ENCODE measurements at regions not wholly inside any gene's neighbourhood (a gene's known extent, or its start where the extent isn't known, plus 50 kb on each side); places are given as distances from the start of the nearest gene placed in this dataset.
A peak's percentile ranks its signal among the peaks of the same experiment; 100 is the strongest.

- DNase-seq: no peak
These were observed 1688.0 kb downstream of the STIM2 start for GRCh38 chr4:28548594-28548993.

DNA sequence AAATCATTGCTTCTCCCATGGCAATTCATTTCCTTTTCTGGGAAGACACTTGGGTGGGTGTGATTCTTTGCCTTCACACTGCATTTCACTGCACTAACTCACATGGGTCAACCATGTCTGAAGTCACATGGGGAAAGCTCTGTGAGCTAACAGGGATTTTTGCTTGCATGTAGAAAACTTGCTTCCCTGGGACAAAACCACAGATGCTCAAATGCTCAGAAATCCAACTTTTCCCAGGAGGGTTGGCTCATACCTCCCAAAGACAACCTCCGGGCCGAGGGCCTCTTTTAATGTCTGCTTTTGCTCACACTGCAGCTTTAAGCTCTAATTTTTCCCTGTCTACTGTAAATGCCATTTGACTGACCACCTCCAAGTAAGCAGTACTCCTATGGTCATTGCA is 1695.2 kb downstream of the STIM2 start:
- DNase-seq: no peak

DNA sequence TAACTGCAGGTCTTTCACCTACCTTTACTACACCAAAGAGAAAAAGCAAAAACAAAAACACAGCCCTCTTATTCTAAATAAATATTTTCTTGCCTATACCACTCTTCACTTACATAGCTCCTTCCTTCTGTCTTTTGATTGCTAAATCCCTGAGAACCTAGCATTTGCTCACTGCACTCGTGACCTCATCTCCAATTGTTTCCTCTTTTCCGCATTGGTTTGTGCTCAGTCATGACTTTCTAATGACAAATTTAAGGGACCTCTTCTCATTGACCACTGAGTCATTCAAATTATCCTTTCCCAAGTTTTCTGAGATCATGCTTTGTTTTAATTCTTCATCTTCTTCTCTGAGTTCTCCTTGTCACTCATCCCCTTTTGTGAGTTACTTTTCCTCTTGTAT is 1697.1 kb downstream of the STIM2 start:
- no peak for DNase-seq

DNA sequence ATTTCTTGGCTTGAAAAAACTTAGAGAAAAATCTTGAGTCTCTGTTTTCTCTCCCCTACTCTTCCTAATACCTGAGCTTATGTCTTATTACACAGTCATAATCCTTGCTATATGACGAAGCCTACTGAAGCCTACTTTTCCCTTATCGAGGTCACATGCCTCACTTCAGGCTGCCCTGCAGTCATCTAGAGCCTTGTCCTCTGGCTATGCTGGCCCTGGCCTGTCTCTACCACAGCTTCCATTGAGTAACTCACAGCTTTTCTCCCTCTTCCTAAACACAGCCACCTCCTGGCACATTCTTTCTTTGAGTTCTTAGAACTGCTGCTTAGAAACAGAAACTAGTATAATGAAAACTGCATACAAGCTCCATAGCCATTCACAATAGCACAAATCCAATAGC is 1698.3 kb downstream of the STIM2 start:
- DNase-seq: no peak

DNA sequence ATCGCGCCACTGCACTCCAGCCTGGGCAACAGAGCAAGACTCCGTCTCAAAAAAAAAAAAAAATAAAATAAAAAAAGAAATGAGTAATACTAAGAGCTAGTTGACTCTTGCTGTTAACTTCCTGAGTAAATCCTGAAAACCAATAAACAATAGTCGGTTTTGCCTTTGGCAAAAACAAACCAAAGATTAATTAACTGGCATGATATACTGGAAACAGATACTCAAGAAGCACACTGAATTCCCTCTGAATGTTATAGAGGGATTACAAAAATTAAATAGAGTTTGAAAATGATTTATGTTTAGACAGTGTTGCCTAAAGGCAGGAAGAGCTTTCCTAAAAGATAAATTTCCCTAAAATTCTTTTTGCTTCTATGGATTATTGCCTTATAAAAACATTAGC is 1702.3 kb downstream of the STIM2 start:
- DNase-seq: no peak

GRCh38 chr4:28565396-28565795 is 1704.8 kb downstream of the STIM2 start:
- no peak for DNase-seq

GRCh38 chr4:28600958-28601357 is 1740.3 kb downstream of the STIM2 start:
- no peak for DNase-seq

DNA sequence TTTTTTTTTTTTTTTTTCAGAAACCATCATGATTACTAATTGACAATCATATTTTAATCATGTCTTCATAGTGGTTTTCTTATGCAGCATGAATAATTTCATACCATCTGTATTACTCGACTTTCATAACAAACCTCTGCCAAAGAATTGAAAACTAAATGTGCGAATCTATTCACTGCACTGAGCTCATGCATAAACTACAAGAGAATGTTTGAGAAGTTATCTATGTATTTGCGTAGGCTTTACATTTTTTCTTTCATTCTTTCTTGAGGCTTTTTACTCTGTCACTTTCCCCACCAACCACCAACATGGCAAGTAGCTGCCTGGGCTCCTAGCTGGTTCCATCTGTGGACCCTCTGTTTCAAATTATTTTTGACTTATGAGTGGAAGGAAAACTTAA is 1761.0 kb downstream of the STIM2 start:
- no peak for DNase-seq

GRCh38 chr4:28636971-28637370 is 1776.3 kb downstream of the STIM2 start:
- DNase-seq: no peak

GRCh38 chr4:28639747-28640146 is 1779.1 kb downstream of the STIM2 start:
- DNase-seq: no peak

- DNase-seq: no peak
These were observed 1794.0 kb downstream of the STIM2 start for GRCh38 chr4:28654618-28655017.

DNA sequence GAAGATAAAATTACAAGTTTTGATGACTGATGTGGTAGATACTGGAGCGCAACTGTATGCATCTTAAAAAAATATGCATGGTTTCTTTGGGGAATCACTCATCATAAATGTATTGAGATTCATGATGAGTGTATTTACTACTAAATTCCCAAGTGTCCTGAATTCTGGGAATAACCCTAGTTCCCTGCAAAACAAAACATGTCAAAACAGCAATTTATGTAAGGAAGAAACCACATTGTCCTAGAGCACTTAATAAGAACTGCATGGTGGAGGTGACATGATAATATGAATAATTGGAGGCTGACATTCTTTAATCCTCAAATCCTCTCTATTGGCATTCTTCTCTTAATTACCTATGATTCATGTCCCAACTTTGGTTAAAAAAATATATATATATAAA is 1804.7 kb downstream of the STIM2 start:
- DNase-seq: no peak

DNA sequence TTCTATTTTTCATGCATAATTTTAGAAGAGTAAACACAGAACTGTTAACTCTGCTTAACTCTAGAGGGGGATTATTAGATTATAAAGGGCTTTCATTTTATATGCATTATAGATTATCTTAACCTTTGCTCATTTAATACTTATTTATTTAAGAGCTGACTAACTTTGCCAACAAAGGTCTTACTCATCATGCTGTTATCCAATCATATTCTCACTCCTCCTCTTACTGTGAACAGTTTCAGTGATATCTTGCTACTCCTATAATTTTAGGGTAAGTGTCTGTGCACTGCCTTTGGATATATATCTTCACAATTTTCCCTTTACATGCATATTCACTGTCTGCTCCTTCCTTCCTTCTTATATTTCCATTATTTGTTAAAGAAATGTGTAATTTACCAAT is 1814.9 kb downstream of the STIM2 start:
- DNase-seq: no peak

GRCh38 chr4:28677808-28678207 is 1817.2 kb downstream of the STIM2 start:
- DNase-seq: no peak

- no peak for DNase-seq
These were observed 1822.2 kb downstream of the STIM2 start for GRCh38 chr4:28682847-28683246.

- DNase-seq: peak; percentile 1
These were observed 1826.0 kb downstream of the STIM2 start for GRCh38 chr4:28686618-28687017.

DNA sequence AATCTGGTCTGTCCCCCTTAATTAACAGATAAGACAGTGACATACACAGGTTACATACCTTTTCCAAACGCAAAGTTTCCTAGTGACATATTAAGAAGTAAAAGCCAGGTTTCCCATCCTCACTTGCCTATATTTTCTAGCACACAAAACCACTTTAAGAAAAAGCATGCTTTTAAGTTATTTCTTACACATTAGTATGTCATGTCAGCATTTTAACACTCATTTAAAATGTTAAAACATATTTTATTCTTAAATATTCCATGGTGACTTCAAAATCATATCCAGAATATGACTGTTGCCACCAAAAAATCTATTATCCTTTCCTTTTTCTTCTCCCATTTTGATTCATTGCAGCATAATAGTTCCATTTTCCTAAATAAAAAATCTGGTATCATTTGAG is 1830.2 kb downstream of the STIM2 start:
- no peak for DNase-seq

DNA sequence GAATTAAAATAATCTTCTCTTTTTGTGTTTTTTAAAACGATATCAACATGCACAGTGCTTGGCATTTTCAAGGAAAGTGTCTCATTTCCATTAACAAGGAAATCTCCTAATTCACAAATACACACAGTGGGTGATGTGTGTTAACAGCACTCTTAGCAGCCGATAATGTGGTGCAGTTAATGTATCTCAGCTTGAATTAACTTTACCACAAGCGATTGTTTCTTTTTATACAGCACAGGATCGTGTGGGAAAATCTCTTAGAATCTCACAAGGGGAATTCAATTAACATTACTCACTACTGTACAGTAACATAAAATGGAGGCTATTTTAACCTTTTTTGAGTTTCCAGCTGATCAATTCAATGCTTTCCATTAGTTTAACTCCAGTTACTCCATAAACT is 1841.9 kb downstream of the STIM2 start:
- DNase-seq: no peak

- no peak for DNase-seq
These were observed 1849.2 kb downstream of the STIM2 start for GRCh38 chr4:28709891-28710290.

GRCh38 chr4:28723371-28723770 is 1862.7 kb downstream of the STIM2 start:
- DNase-seq: no peak

DNA sequence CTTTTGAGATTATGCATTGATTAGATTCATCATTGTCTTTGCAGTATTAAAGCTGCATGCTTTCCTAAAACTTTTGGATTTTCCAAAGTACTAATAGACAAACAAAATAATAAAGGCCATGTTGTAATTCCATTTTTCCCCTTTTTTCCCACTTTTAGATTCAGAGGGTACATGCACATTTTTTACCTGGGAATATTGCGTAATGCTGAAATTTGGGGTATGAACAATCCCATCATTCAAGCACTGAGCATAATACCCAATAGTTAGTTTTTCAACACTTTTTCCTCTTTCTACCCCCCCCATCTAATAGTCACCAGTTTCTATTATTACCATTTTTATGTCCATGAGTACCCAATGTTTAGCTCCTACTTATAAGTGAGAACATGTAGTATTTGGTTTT is 1863.6 kb downstream of the STIM2 start:
- DNase-seq: no peak

- no peak for DNase-seq
These were observed 1869.7 kb downstream of the STIM2 start for GRCh38 chr4:28730304-28730703.

GRCh38 chr4:28744066-28744465 is 1883.4 kb downstream of the STIM2 start:
- DNase-seq: no peak

DNA sequence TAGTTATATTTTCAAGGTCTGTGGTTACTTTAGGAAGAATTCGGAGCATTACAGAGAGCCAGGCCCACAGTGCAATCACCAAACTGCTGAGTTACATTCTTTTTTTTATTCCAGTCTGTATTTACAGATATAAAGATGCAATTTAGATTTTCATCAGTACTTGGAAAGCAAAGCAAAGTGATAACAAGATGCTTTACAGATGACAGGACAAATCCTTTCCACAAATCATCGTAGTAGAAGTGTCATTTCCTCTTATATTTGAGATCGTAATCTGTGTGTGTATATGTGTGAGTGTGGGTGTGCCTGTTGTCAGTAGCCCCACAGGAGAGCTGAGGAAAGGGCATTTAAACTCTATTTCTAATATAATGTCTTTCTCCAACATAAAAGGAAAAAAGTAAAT is 1893.7 kb downstream of the STIM2 start:
- no peak for DNase-seq

GRCh38 chr4:28755081-28755480 is 1894.4 kb downstream of the STIM2 start:
- no peak for DNase-seq

DNA sequence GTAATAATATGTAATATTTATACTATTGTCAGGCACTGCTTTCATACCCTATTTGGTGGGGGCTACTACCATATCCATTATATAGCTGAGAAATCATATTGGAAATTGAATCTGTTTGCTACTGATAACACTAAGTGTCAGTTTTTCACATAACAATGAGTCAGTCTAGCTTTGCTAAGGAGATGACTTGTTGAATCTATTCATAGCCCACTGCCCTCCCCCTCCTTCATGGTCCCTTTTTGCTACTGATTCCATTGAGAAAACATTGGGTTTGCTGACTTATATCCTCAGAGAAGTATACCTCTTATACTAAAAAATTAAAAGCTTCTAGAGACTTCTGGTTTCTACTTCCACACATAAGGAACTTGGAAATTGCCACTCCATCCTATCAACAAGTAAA is 1898.4 kb downstream of the STIM2 start:
- DNase-seq: no peak

Data from NCI-H1105 treated with DMSO at 0.1 percent for 48 hours (cell line).